ENCODE measurements at regions not wholly inside any gene's neighbourhood (a gene's known extent, or its start where the extent isn't known, plus 50 kb on each side); places are given as distances from the start of the nearest gene placed in this dataset.

- ChIA-PET POLR2A (no interaction called here), CTCF (no interaction called here)
- no peak overlapping the region for H3K27ac Mint-ChIP-seq
- no peaks in the 10 kb centered on the region for H3K36me3 Mint-ChIP-seq (ENCODE audit: low read depth)
- intact Hi-C loops (cut with micrococcal nuclease): no loop called here
- no peaks in the 10 kb centered on the region for H3K9me3 Mint-ChIP-seq
- TF ChIP-seq, protein P1, sequence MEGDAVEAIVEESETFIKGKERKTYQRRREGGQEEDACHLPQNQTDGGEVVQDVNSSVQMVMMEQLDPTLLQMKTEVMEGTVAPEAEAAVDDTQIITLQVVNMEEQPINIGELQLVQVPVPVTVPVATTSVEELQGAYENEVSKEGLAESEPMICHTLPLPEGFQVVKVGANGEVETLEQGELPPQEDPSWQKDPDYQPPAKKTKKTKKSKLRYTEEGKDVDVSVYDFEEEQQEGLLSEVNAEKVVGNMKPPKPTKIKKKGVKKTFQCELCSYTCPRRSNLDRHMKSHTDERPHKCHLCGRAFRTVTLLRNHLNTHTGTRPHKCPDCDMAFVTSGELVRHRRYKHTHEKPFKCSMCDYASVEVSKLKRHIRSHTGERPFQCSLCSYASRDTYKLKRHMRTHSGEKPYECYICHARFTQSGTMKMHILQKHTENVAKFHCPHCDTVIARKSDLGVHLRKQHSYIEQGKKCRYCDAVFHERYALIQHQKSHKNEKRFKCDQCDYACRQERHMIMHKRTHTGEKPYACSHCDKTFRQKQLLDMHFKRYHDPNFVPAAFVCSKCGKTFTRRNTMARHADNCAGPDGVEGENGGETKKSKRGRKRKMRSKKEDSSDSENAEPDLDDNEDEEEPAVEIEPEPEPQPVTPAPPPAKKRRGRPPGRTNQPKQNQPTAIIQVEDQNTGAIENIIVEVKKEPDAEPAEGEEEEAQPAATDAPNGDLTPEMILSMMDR (IDR thresholded peaks at IDR 0.05): no peak
- no peak overlapping the region for H3K4me3 Mint-ChIP-seq
- ATAC-seq (ENCODE audit: low read depth): no peak
- DNase-seq: no peak
- H3K27me3 Mint-ChIP-seq: no peaks in the 10 kb centered on the region
- peaks cover 2% of the 10 kb centered on the region for H3K4me1 Mint-ChIP-seq
Measured at GRCh38 chrX:40385682-40386081, 195.1 kb upstream of the ATP6AP2 start.

- ATAC-seq (ENCODE audit: low read depth) (no peak), DNase-seq (no peak)
- Mint-ChIP-seq H3K9me3 (no peaks in the 10 kb centered on the region), H3K27me3 (no peaks in the 10 kb centered on the region), H3K4me3 (no peak overlapping the region), H3K4me1 (peaks cover 2% of the 10 kb centered on the region), H3K36me3 (ENCODE audit: low read depth) (no peaks in the 10 kb centered on the region), H3K27ac (no peak overlapping the region)
- ChIA-PET CTCF (no interaction called here), POLR2A (no interaction called here)
- intact Hi-C loops (cut with micrococcal nuclease): no loop called here
- TF ChIP-seq, protein P1 (IDR thresholded peaks at IDR 0.05): no peak
Measured at GRCh38 chrX:40385256-40385655, 195.5 kb upstream of the ATP6AP2 start.

- Mint-ChIP-seq H3K4me3 (no peak overlapping the region), H3K9me3 (no peaks in the 10 kb centered on the region), H3K27me3 (no peaks in the 10 kb centered on the region), H3K27ac (no peak overlapping the region), H3K4me1 (peaks cover 2% of the 10 kb centered on the region), H3K36me3 (ENCODE audit: low read depth) (no peaks in the 10 kb centered on the region)
- ChIA-PET POLR2A (no interaction called here), CTCF (no interaction called here)
- DNase-seq (no peak), ATAC-seq (ENCODE audit: low read depth) (no peak)
- intact Hi-C loops (cut with micrococcal nuclease): no loop called here
- TF ChIP-seq, protein P1 (IDR thresholded peaks at IDR 0.05): no peak
Measured at GRCh38 chrX:40383969-40384368, 196.8 kb upstream of the ATP6AP2 start.

DNA sequence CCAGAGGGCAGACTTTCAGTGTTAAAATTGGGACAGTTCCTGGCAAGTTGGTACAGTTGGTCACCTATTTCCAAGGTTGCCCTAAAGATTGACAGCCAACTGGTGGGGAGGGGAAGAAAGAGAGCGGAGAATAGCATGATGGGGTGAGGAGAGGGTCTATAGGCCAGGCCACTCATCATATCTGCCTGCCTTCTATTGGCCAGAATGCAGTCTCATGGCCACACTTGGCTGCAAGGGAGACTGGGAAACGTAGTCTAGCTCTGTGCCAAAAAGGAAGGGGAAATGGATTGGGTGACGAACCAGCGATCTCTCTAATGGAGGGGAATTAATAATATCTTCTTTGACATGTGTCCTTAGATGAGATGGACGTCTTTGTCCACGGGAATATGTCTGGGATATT, 197.4 kb upstream of the ATP6AP2 start:
- H3K27me3 Mint-ChIP-seq: no peaks in the 10 kb centered on the region
- H3K9me3 Mint-ChIP-seq: no peaks in the 10 kb centered on the region
- CTCF ChIA-PET: no interaction called here

GRCh38 chrX:40380655-40381488, 199.9 kb upstream of the ATP6AP2 start:
- Mint-ChIP-seq H3K4me1 (no peaks in the 10 kb centered on the region), H3K27ac (no peak overlapping the region), H3K36me3 (ENCODE audit: low read depth) (no peaks in the 10 kb centered on the region), H3K4me3 (no peak overlapping the region), H3K9me3 (no peaks in the 10 kb centered on the region), H3K27me3 (no peaks in the 10 kb centered on the region)
- ATAC-seq (ENCODE audit: low read depth) (no peak), DNase-seq (no peak)
- CTCF ChIA-PET: no interaction called here
- intact Hi-C loops (cut with micrococcal nuclease): no loop called here
- TF ChIP-seq, protein P1 (IDR thresholded peaks at IDR 0.05): no peak
- POLR2A ChIA-PET: no interaction called here

More for the DNA sequence above, 197.4 kb upstream of the ATP6AP2 start:
- Mint-ChIP-seq H3K4me3 (no peak overlapping the region), H3K27ac (no peak overlapping the region), H3K4me1 (peaks cover 2% of the 10 kb centered on the region), H3K36me3 (ENCODE audit: low read depth) (no peaks in the 10 kb centered on the region)
- intact Hi-C loops (cut with micrococcal nuclease): no loop called here
- no peak for DNase-seq
- no peak for ATAC-seq (ENCODE audit: low read depth)
- TF ChIP-seq, protein P1 (IDR thresholded peaks at IDR 0.05): no peak
- POLR2A ChIA-PET: no interaction called here

All from activated B cell treated with CpG ODN at 0.5 μM for 24 hours (primary cell).